Myocyte (in vitro differentiated cells): ENCODE measurements at regions not wholly inside any gene's neighbourhood (a gene's known extent, or its start where the extent isn't known, plus 50 kb on each side); places are given as distances from the start of the nearest gene placed in this dataset.
"Not testable (repeated sequence)": the region's sequence is repeated elsewhere in the genome, so short reads cannot be mapped to it uniquely, and the experiment has no call there.

Source experiments
- DNase-seq: peaks from one replicate; pipeline ENCODE4 v3.0.0-alpha.2; 2012; ENCODE audit warnings: low read depth

DNA sequence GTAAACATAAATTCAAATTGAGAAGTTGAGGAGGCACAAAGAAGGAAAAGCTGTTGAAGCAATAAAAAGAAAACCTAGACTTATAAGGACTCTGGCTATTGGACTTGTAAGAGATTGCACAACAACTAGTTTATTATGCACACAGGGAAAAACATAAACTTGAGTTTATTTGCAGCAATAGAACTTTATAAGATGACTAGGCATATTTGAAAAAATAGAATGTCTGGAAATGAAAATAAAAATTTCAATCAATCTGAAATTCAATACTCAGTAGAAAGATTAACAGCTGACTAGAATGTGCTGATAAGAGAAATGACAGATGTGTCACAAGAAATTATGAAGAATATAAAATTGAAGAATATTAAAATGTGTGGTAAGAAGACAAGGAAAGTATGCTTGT lies 505.4 kb upstream of the ZP4 start:
- DNase-seq = no peak

DNA sequence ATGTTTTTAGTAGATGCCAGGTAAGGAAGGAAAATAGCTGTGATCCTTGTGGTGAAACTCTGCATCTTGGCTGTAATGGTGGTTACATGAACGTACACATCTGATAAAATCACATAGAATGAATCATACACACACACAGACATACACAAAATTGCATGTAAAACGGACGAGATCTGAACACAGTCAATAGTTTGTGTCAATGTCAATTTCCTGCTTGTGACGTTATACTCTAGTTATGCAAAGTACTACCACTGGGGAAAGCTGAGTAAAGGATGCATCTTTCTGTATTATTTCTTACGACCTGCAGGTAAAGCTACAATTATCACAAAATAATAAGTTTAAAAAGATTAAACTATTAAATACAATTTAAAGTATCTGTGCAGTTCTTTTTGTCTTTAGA lies 493.7 kb upstream of the ZP4 start:
- DNase-seq = no peak

DNA sequence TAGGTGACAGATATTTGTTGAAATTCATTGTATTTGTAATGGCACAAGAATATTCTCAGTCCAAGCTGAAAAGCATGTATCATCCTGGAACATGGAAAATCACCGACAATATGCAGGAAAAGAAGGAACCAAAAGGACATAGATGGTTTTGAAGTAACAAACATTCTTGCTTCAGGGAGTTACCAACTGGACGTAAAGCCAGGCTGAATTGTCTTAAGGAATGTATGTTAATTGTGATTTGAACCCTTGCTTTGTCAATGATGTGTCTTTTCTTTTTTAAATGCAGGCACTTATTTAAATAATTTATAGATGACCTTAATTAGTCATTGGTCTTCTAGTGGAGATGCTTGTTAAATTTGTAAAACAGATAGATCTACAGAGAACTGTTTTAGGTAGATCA lies 489.4 kb upstream of the ZP4 start:
- no peak for DNase-seq

- not testable (repeated sequence) for DNase-seq
Measured at GRCh38 chr1:238379446-238379845, 488.7 kb upstream of the ZP4 start.

GRCh38 chr1:238377280-238377919 lies 486.7 kb upstream of the ZP4 start:
- DNase-seq = no peak

DNA sequence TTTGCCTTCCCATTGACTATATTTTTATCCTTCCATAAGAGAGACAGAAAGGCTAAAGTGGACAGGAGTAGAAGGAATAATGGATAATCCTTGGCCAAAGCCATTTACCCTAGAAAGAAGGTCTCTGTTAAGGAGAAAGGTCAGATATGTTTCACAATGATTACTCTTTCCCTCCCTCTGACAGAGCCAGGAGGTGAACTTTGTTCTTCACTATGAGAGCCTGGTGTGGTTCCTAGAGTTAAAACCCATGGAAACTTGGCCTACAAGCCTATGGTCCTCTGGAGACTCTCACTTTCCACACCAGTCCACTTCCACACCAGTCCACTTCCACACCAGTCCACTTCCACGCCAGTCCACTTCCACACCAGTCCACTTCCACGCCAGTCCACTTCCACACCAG lies 479.9 kb upstream of the ZP4 start:
- no peak for DNase-seq

DNA sequence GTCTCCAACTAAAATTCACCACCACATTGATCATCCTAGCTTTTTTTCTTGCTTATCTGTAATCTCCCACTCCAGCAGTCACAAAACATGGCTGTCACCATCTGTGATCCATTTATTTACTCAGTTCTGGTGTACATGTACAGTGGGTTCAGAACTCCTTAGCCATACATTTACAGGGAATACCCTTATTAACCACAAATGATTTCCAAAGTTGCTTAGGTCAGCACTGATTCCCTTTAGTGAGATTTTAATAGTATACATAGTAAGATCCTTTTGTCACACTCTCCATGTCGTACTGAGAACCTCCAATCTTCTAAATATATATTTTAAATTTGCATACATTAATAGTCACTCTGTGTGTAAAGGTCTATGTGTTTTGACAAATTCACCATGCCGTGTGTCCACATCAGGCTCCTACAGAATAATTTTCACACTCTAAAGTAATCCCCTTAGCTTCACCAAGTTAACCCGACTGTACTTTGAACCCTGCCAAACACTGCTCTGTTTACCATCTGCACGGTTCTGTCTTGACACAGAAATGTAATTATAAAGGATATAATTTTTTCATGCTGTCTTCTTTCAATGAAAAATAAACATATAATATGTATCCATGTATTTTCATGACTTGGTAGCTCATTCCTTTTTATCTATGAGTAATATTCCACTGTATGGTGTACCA lies 473.6 kb upstream of the ZP4 start:
- no peak for DNase-seq

DNA sequence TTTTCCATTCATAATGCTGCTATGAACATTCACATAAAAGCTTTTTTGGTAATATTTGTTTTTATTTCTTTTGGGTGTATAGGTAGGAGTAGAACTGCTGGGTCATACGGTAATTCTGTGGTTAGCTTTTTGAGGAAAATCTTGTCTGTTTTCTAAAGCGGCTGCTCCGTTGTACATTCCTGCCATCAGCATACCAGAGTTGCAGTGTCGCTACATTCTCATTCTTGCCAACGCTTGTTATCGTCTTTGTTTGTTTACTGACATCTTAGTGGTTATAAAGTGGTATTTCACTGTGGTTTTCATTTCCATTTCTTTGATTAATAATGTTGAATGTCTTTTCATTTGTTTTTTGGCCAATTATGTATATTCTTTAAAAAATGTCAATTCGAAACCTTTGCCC lies 469.8 kb upstream of the ZP4 start:
- DNase-seq = no peak

- DNase-seq = no peak
Measured at GRCh38 chr1:238350471-238350870, 459.7 kb upstream of the ZP4 start.

DNA sequence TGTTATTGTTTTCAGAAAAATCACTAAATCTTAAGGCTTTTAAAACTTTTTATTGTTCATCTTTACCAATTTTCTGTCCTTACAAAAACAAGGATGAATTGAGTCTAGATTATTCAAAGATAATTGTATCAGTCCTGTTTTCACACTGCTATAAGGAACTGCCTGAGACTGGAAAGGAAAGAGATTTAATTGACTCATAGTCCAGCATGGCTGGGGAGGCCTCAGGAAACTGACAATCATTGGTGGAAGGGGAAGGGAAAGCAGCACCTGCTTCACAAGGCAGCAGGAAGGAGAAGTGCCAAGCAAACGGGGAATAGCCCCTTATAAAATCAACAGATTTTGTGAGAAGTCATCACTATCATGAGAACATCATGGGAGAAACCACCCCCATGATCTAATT lies 455.6 kb upstream of the ZP4 start:
- no peak for DNase-seq

GRCh38 chr1:238345837-238346236 lies 455.1 kb upstream of the ZP4 start:
- DNase-seq = no peak

DNA sequence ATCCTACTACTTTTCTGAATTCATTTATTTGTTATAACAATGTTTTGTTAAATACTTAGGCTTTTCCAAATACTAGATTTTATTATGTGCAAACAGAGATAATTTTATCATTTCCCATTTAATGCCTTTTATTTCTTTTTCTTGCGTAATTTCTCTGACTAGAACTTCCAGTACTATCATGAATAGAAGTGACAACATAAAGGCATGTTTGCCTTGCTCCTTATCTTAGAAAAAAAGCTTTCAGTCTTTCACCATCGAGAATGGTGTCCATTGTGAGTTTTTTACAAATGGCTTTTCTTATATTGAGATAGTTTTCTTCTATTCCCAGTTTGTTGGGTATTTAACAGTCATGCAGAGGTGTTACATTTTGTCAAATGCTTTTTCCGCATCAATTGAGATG lies 453.1 kb upstream of the ZP4 start:
- DNase-seq = no peak

DNA sequence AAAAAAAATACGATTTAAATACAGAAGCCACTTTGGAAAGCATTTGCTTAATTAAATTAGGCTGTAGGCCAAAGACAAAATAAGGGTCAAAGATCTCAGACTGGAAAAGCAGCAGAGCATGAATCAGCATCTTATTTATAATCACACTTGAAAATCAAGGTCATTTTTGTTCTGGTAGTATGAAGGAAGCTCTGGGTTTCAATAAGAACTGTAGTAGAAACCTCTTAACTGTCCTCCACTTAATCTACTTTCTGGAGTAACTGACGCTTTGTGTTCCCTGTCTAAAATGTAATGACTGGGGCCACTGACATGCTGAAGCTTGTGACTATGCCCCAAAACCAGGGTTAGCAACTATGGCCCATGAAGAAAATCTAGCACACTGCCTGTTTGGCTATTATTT lies 450.7 kb upstream of the ZP4 start:
- no peak for DNase-seq

GRCh38 chr1:238340989-238341388 lies 450.3 kb upstream of the ZP4 start:
- DNase-seq = no peak

GRCh38 chr1:238336531-238336930 lies 445.8 kb upstream of the ZP4 start:
- DNase-seq = no peak

DNA sequence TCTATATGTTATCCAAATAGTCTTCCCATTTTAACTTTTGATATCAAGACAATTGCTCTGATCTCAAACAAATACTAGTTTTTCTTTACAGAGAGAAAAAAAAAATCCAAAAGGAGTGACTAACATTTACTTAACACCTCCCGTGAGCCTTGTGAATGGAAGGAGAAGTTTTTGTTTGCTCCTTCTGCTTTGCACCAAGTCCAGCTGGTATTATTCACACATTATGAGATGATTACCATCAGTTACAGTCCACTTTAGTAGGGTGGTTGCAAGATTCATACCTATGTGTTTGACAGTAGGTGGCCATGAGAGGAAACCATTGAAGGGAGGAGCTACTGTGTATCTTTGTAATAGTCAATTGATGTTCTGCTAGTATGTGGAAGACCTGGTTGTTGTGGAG lies 443.4 kb upstream of the ZP4 start:
- no peak for DNase-seq

DNA sequence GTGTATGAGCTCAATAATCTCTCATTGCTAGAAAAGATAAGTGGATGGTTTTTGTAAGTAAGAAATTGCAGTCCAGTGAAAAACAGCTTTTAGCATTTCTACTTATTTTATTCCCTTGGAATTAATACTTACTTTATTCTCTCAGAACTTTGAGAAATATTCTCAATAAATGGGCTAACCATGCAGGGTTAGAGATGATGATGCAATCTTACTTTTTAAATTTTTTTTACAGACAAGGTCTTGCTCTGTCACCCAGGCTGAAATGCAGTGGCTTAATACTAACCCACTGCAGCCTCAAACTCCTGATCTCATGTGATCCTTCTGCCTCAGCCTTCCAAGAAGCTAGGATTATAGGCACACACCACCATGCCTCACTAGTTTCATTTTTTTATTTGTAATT lies 440.8 kb upstream of the ZP4 start:
- DNase-seq = no peak

DNA sequence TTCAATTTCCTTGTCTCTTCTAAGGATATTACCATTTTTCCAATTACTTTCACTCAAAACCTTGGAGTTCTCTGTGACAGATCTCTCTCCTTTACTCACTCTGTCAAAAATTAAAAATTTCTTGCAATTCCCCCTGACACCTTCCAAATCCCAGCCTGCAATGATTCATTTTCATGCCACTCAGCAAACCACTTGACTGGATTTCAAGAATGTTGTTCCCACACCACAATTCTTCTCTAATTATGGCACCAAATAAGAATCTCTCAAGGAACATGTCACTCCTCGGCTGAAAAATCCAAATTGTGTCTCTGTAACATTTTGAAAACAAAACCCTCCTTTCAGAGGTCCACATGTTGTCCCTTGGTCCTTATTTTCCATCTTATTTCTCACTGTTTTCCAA lies 438.9 kb upstream of the ZP4 start:
- peak; percentile 67 for DNase-seq

DNA sequence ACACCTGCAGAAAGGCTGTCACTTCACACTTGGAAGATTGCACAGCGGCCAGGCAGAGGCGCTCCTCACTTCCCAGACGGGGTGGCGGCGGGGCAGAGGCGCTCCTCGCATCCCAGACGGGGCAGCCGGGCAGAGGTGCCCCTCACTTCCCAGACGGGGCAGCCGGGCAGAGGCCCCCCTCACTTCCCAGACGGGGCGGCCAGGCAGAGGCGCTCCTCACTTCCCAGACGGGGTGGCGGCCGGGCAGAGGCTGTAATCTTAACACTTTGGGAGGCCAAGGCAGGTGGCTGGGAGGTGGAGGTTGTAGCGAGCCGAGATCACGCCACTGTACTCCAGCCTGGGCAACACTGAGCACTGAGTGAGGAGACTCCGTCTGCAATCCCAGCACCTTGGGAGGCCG lies 436.3 kb upstream of the ZP4 start:
- DNase-seq = not testable (repeated sequence)

DNA sequence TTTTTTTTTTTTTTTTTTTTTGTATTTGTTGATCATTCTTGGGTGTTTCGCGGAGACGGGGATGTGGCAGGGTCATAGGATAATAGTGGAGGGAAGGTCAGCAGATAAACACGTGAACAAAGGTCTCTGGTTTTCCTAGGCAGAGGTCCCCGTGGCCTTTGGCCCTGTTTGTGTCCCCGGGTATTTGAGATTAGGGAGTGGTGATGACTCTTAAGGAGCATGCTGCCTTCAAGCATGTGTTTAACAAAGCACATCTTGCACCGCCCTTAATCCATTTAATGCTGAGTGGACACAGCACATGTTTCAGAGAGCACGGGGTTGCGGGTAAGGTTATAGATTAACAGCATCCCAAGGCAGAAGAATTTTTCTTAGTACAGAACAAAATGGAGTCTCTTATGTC lies 435.8 kb upstream of the ZP4 start:
- not testable (repeated sequence) for DNase-seq

- DNase-seq = peak; percentile 20
Measured at GRCh38 chr1:238324211-238324864, 433.6 kb upstream of the ZP4 start.

DNA sequence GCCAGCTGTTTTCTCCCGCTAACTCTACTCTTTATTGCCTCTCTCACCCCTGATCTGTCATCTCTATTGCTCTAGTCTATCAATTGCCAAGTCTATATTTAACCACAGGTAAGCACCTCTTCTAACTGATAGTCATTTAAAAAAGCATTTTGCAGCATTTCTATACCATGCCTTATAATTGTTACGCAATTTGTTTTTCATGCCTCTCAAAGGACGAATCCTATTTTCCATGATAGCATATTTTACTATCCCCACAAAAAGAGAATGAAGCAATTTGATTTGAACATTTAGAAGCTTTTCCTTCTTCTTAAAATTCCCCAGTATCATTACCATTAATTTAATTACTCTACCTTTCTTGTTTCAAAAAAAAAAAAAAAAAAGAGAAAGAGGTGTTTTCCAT lies 432.8 kb upstream of the ZP4 start:
- DNase-seq = no peak

DNA sequence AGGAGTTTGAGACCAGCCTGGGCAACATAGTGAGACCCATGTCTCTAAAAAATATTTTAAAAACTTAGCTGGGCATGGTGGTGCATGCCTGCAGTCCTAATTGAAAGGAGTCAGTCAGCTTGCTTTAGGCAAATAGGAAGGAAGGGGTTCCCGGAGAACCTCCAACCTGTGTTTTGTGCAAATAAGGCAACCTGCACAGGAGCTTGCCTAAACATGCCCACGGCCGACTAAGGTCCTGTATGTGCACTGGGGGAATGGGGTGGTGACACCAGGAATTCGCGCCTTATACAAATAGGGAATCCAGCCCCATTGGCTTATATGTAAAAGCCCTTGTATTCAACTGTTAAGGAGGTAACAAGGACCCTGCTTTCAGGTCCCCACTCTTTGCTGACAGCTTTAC lies 429.2 kb upstream of the ZP4 start:
- no peak for DNase-seq
